ENCODE measurements at regions not wholly inside any gene's neighbourhood (a gene's known extent, or its start where the extent isn't known, plus 50 kb on each side); places are given as distances from the start of the nearest gene placed in this dataset.
"Not testable (repeated sequence)": the region's sequence is repeated elsewhere in the genome, so short reads cannot be mapped to it uniquely, and the experiment has no call there.

GRCh38 chr5:60487885-60488442 lies 212.0 kb downstream of the DEPDC1B start:
- DNase-seq, result peak; percentile 55

GRCh38 chr5:60487476-60487875 lies 212.5 kb downstream of the DEPDC1B start:
- peak; percentile 15 for DNase-seq

GRCh38 chr5:60485361-60485760 lies 214.6 kb downstream of the DEPDC1B start:
- DNase-seq, result no peak

GRCh38 chr5:60483050-60483449 lies 216.9 kb downstream of the DEPDC1B start:
- no peak for DNase-seq

- no peak for DNase-seq
Measured at GRCh38 chr5:60482301-60482700, 217.7 kb downstream of the DEPDC1B start.

- no peak for DNase-seq
Measured at GRCh38 chr5:60479542-60479941, 220.4 kb downstream of the DEPDC1B start.

GRCh38 chr5:60477849-60478248 lies 222.1 kb downstream of the DEPDC1B start:
- no peak for DNase-seq

GRCh38 chr5:60473654-60474053 lies 226.3 kb downstream of the DEPDC1B start:
- DNase-seq, result no peak

- not testable (repeated sequence) for DNase-seq
Measured at GRCh38 chr5:60473027-60473426, 226.9 kb downstream of the DEPDC1B start.

GRCh38 chr5:60470881-60471280 lies 229.1 kb downstream of the DEPDC1B start:
- no peak for DNase-seq

- DNase-seq, result no peak
Measured at GRCh38 chr5:60469286-60469685, 230.7 kb downstream of the DEPDC1B start.

GRCh38 chr5:60463179-60463868 lies 236.6 kb downstream of the DEPDC1B start:
- DNase-seq, result no peak

GRCh38 chr5:60458666-60459065 lies 241.3 kb downstream of the DEPDC1B start:
- no peak for DNase-seq

GRCh38 chr5:60457233-60457632 lies 242.7 kb downstream of the DEPDC1B start:
- no peak for DNase-seq

GRCh38 chr5:60455589-60455988 lies 244.4 kb downstream of the DEPDC1B start:
- no peak for DNase-seq

GRCh38 chr5:60454277-60454676 lies 245.7 kb downstream of the DEPDC1B start:
- not testable (repeated sequence) for DNase-seq

- DNase-seq, result peak; percentile 24
Measured at GRCh38 chr5:60453186-60453976, 246.6 kb downstream of the DEPDC1B start.

GRCh38 chr5:60448600-60448999 lies 251.4 kb downstream of the DEPDC1B start:
- no peak for DNase-seq

GRCh38 chr5:60447488-60447920 lies 252.5 kb downstream of the DEPDC1B start:
- no peak for DNase-seq

- DNase-seq, result no peak
Measured at GRCh38 chr5:60446917-60447316, 253.0 kb downstream of the DEPDC1B start.

GRCh38 chr5:60445921-60446320 lies 254.0 kb downstream of the DEPDC1B start:
- DNase-seq, result no peak

GRCh38 chr5:60445427-60445826 lies 254.5 kb downstream of the DEPDC1B start:
- no peak for DNase-seq

GRCh38 chr5:60444661-60445360 lies 255.2 kb downstream of the DEPDC1B start:
- DNase-seq, result no peak

Measured in NCI-H510A treated with DMSO at 0.1 percent for 48 hours (cell line).